VCaP (cell line): ENCODE measurements at regions not wholly inside any gene's neighbourhood (a gene's known extent, or its start where the extent isn't known, plus 50 kb on each side); places are given as distances from the start of the nearest gene placed in this dataset.

Experiments used
- H3K27ac ChIP-seq: fragments of 450-650 bp; 2 replicates; pipeline ENCODE4 v1.5.1; 2017
- TF ChIP-seq, protein P1 (sequence below): fragments of 450-650 bp; conservative IDR thresholded peaks from 2 replicates; pipeline ENCODE4 v1.5.1; 2017; ENCODE audit warnings: mild to moderate bottlenecking, moderate library complexity

DNA sequence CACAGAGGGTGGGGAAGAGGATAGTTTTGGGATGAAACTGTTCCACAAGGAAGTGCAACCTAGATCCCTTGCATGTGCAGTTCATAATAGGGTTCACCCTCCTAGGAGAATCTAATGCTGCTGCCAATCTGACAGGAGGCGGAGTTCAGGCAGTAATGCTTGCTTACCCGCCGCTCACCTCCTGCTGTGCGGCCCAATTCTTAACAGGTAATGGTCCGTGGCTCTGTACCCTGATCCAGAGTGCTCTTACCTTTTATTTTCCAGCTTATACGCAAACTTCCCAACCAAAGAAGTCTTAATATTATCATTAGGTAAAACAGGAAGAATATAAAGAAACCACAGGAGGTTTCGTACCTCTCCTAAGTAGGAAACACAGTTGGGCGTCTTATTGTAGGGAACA is 82.7 kb upstream of the CD302 start:
- no peak overlapping the region for H3K27ac ChIP-seq
- TF ChIP-seq, protein P1, sequence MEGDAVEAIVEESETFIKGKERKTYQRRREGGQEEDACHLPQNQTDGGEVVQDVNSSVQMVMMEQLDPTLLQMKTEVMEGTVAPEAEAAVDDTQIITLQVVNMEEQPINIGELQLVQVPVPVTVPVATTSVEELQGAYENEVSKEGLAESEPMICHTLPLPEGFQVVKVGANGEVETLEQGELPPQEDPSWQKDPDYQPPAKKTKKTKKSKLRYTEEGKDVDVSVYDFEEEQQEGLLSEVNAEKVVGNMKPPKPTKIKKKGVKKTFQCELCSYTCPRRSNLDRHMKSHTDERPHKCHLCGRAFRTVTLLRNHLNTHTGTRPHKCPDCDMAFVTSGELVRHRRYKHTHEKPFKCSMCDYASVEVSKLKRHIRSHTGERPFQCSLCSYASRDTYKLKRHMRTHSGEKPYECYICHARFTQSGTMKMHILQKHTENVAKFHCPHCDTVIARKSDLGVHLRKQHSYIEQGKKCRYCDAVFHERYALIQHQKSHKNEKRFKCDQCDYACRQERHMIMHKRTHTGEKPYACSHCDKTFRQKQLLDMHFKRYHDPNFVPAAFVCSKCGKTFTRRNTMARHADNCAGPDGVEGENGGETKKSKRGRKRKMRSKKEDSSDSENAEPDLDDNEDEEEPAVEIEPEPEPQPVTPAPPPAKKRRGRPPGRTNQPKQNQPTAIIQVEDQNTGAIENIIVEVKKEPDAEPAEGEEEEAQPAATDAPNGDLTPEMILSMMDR, result no peak

DNA sequence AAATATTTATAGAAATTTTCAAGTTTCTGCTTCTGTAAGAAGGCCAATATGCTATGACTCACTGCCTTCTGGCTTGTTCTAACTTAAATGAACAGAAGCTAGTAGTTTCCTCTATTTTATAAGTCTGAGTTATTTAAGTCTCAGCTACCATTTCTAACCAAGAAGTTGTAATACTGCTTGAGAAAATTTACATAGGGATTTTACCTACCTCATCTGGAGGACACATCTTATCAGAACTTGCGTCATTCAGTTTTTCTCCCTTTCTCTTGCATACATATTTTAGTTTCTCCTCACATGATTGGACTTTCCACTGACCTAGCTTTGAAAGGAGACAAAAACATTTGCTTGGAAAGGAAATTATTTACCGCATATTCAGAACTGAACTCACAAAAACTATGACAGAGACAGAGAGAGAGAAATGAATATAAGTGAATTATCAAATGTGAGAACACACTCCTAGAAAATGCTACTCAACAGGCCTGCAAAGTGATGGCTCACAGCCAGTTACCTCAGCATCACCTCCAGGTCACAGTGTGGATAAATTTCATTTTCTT is 81.1 kb upstream of the CD302 start:
- TF ChIP-seq, protein P1, result no peak
- H3K27ac ChIP-seq, result no peak overlapping the region

DNA sequence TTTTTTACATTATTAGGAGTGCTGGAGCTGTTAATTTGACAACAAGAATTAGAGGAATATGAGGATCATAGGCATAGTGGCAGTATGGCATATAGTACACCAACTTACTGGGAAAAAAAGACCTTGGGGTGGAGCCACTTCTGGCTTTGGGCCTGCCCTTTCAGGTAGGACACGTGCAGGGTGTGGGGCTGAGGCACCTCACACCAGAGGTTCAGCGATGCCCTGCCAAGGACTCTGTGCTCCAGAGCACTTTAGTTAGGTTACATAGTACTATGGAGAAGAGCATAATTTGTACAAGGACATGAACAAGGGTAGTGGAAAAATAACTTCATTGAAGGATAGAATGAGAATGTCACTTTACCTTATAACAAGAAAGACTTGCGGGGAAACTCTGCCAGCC is 77.1 kb upstream of the CD302 start:
- H3K27ac ChIP-seq, result no peak overlapping the region
- TF ChIP-seq, protein P1, result no peak

DNA sequence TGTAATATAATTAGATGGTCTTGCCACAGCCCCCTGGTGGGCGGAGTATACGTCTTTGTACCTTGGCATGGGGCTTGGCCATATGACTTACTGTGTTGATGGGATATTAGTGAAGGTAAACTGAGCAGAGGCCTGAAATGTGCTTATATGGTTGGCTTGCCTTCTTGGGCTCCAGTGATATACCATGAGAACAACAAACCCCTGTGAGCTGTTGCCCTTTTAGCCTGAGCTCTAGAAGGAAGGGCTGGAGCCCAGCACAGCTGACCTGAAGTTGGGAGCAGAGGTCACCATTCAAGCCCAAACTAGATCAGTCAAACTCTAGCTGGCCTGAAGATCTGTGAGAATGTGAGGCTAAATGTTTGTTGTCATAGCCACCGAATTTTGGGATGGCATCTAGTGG is 75.2 kb upstream of the CD302 start:
- TF ChIP-seq, protein P1, result no peak
- H3K27ac ChIP-seq, result no peak overlapping the region

DNA sequence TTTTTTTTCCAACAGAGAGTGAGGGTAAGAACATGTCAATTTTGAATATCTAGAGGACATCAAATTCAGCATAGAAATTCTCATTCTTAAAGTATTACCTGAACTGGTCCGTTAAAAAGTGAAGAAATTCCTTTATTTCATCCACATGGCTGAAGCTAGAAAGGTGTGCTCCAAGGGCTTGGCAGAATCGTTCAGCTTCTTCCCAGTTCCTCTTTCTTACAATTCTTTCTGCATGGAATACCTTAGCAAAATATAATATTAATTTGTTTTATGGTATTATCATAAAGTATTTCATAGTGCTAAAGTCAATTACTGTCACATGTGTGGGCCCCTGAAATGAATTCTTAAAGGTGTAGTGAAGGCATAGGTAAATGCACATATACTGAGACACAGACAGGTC is 74.3 kb upstream of the CD302 start:
- no peak overlapping the region for H3K27ac ChIP-seq
- TF ChIP-seq, protein P1, result no peak

DNA sequence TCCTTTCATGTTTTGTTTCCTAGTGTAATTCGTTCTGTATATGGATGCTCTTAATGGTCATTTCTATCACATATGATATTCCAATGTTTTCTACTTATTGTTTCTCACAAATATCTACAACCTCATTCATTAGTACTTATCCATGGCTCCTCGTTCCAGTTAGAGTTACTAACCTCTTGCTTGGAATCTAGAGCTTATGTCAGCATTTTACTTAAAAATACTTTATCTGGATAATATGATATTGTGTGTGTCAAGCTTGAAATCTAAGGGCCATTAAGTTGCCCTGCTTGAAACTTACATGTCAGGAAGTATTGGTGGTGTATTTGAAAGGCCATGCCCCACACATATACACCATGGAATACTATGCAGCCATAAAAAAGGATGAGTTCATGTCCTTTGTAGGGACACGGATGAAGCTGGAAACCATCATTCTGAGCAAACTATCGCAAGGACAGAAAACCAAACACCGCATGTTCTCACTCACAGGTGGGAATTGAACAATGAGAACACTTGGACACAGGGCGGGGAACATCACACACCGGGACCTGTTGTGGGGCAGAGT is 70.7 kb upstream of the CD302 start:
- H3K27ac ChIP-seq, result peak overlapping the region; percentile 63

DNA sequence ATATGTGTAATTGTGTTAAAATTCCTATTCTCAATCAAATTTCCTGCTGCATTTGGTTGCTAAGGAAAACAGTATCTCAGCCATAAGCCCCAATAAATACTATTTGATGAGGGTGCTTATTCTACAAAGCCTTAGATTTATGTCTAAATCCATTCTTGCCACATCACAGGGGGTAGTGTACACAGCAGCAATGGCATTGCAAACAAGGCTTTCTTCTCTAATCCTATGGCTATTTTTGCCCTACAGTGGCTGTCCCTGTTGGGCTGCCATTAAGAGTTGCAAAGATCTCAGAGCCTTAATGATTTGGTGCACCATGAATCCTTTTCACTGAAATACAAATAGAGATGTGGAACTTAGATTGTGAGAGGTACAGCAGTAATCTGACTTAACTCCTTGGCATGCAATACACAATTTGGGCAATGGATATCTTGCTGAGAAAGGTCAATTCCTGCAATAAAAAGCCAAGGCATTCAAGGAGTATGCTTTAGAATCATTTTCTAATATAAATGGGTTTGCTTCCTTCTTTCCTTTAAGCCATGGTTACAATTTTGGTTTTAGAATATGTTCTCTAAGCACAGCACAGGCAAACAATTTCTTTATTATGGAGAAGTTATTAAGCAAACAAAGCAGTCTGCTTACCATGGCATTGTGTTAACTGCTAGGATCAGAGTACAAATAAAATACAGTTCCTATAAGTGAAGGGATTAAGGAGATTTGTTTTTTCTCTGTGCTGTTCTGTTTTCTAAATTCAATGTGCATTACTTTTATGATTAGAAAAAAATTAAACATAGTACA is 69.8 kb upstream of the CD302 start:
- H3K27ac ChIP-seq, result peak overlapping the region; percentile 63
- TF ChIP-seq, protein P1, result no peak

DNA sequence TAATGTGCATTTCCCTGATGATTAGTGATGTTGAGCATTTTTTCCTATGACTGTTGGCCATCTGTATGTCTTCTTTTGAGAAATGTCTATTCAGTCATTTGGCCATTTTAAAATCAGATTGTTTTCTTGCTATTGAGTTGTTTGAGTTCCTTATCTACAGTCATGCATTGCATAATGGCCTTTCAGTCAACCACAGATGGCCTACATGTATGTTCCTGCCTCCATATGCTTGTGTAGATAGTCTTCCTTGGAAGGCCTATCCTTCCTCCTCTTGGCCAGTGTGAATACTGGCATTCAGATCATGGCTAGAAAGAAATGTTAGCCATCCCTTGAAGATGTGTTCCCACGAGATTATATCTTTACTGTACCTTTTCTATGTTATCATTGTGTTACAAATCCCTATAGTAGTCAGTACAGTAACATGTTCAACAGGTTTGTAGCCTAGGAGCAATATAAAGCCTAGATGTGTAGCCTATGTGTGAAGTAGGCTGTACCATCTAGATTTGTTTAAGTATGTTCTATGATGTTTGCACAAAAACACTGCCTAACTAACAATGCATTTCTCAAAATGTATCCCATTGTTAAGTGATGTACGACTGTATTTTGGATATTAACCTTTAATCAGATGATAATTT is 65.6 kb upstream of the CD302 start:
- H3K27ac ChIP-seq, result no peak overlapping the region; the same call in 1 of the 2 replicates
- TF ChIP-seq, protein P1, result no peak
